H54 (cell line): ENCODE measurements at regions not wholly inside any gene's neighbourhood (a gene's known extent, or its start where the extent isn't known, plus 50 kb on each side); places are given as distances from the start of the nearest gene placed in this dataset.

ENCODE experiments used
- DNase-seq: peaks from one replicate; pipeline ENCODE4 v3.0.0; 2011; ENCODE audit warnings: low spot score, mixed read lengths; ENCODE audit not compliant: insufficient read length
- FAIRE-seq: peaks from 3 replicates; lab custom pipeline; 2011; peaks lifted over from hg19 to GRCh38; lab: Jason Lieb, UNC
- POLR2A ChIP-seq: IDR thresholded peaks from 2 replicates; pipeline ENCODE4 v1.6.1; 2011; ENCODE audit warnings: low read depth, mild to moderate bottlenecking, low read length

DNA sequence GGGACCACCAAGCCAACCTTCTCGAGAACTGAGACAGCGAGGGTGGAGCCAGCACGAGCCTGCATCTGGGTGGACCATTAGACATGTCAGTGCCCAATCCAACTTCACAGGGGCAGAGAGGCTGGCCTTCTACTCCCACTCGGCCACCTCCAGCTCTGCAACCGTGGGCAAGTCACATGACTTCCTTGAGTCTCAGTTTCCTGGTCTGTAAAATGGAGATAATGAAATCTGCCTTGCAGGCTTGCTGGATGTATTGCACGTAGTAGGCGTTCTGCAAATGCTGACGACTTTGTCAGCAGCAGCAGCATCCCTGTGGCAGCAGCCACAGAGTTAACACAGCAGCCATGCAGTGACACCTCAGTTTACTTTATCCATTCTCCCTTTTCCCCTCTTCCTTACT lies 208.9 kb downstream of the GLI2 start:
- TF ChIP-seq POLR2A = no peak
- no peak for DNase-seq
- FAIRE-seq = no peak

GRCh38 chr2:120945091-120945490 lies 209.4 kb downstream of the GLI2 start:
- FAIRE-seq (no peak), DNase-seq (no peak)
- no peak for TF ChIP-seq POLR2A

- no peak for TF ChIP-seq POLR2A
- FAIRE-seq = no peak
- no peak for DNase-seq
Observed at GRCh38 chr2:120945832-120946499, 210.3 kb downstream of the GLI2 start.

- no peak for FAIRE-seq
- no peak for DNase-seq
- no peak for TF ChIP-seq POLR2A
Observed at GRCh38 chr2:120947327-120947726, 211.7 kb downstream of the GLI2 start.

DNA sequence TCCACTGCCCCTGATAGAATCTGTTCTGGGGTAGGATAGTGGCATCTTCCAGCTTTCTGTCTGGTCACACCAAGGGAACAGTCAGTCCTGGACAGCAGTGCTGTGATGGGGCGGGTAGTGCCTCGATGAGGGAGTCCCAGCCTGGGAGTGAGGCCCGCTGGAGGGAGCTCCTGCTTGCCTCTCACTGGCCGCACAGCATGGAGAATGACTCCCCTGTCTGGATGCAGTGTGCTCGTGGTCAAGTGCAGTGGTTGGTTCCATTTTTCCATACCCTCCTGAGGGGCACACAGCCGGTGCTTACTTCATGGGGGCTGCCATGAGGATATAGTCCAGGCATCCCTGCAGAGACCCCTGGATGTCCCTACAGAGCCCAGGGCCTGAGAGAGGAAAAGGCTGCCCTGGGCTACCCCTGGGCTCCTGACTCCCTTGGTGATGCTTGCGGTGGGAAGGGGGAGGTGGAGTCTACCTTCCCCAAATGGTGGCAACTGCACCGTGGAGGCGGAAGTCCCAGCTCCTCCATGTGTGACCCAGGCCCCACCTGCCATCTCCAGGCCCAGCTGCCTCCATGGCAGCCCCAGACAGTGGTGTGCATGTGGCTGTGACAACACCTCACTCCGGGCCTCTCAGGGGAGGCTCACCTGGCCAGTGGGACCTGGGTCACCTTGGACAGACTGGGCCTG lies 212.5 kb downstream of the GLI2 start:
- no peak for DNase-seq
- no peak for FAIRE-seq
- no peak for TF ChIP-seq POLR2A

GRCh38 chr2:120948662-120949011 lies 213.0 kb downstream of the GLI2 start:
- no peak for TF ChIP-seq POLR2A
- FAIRE-seq (no peak), DNase-seq (no peak)

DNA sequence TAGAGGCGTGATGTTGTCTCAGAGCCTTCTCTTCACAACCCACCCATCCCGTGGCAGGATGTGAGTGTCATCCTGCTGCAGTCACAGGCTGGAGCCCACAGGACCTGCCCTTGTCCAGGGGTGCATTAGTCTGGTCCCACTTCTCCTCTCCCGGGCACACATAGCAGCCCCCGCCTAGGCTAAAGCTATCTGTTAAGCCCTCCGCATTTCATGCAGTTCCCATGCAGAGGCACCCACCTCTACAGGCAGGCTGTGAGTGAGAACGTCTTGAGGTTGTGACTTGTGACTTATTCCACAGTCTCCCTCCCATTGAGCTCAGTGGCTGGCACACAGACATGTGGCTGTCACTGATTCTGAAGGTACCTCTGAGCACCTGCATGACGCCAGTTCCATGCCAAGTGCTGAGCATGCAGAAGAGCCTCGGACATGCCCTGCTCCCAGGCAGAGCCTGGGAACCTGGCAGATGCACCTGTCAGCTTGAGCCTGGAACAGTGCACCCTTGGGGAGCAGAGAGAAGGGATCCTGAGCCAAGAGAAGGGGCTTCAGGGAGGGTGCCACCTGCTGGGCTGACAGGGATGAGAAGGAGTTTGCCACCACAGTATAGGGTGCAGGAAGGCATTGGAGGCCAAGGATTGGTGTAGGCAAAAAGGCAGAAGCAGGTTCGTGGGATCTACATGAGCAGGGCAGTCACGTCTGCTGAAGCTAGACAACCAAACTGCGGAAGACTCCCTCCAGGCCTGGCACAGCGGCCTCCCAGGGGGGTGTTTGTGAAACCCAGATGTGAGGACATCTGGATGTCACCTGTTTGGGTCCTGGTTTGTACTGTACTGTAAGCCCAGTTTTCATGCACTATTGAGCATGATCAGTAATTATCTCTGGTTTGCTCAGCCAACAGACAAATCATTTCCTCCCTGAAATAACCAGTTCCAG lies 213.6 kb downstream of the GLI2 start:
- no peak for DNase-seq
- FAIRE-seq = no peak
- no peak for TF ChIP-seq POLR2A

- DNase-seq (no peak), FAIRE-seq (no peak)
- TF ChIP-seq POLR2A = no peak
Observed at GRCh38 chr2:120949957-120950590, 214.4 kb downstream of the GLI2 start.

DNA sequence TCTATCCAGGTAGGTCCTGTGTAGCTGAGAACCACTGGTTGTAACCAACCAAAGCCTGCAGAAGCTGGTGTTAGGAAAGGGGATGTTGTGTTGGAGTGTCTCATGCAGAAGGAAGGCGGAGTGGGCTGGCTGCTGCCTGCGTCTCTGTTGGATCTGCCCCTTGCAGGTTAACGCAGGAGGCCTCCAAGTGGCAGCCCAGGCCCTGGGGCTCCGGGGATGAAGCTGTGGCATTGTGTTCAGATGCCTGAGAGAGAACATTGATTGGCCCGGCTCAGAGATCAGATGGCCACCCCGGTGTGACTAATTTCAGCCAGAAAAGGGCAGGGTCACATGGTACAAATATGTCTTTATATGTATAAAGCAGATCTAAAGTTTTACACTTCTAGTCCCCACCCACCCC lies 216.0 kb downstream of the GLI2 start:
- no peak for FAIRE-seq
- TF ChIP-seq POLR2A = no peak

GRCh38 chr2:120952318-120952717 lies 216.7 kb downstream of the GLI2 start:
- no peak for DNase-seq
- TF ChIP-seq POLR2A = no peak
- FAIRE-seq = no peak

More for the DNA sequence above, 216.0 kb downstream of the GLI2 start:
- DNase-seq = no peak

DNA sequence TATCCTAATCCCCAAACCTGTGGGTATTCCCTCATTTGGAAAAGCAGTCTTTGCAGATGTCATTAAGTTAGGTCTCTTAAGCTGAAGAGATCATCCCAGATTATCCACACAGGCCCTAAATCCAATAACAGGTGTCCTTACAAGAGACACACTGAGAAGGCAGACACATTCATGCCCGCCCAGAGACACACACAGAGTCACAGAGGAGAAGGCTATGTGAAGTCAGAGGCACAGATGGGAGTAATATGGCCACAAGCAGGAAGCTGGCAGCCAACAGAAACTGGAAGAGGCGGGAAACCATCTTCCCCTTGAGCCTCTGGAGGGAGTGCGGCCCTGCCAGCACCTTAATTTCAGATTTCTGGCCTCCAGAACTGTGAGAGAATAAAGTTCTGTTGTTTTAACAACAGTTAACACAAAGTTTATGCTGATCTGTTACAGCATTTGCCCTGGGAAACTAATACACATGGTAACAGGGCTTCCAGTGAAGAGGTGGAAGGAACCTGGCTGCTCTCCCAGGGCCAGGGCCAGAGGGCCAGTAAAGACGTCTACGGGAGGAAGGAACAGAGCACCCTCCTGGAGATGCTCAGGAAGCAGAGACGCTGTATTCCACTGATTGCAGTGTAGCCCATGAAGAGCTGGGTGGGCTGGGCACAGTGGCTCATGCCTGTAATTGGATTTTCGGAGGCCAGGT lies 217.5 kb downstream of the GLI2 start:
- DNase-seq (no peak), FAIRE-seq (no peak)
- no peak for TF ChIP-seq POLR2A

GRCh38 chr2:120953843-120954584 lies 218.3 kb downstream of the GLI2 start:
- TF ChIP-seq POLR2A = no peak
- no peak for DNase-seq
- FAIRE-seq = no peak
